ENCODE measurements at regions not wholly inside any gene's neighbourhood (a gene's known extent, or its start where the extent isn't known, plus 50 kb on each side); places are given as distances from the start of the nearest gene placed in this dataset.

DNA sequence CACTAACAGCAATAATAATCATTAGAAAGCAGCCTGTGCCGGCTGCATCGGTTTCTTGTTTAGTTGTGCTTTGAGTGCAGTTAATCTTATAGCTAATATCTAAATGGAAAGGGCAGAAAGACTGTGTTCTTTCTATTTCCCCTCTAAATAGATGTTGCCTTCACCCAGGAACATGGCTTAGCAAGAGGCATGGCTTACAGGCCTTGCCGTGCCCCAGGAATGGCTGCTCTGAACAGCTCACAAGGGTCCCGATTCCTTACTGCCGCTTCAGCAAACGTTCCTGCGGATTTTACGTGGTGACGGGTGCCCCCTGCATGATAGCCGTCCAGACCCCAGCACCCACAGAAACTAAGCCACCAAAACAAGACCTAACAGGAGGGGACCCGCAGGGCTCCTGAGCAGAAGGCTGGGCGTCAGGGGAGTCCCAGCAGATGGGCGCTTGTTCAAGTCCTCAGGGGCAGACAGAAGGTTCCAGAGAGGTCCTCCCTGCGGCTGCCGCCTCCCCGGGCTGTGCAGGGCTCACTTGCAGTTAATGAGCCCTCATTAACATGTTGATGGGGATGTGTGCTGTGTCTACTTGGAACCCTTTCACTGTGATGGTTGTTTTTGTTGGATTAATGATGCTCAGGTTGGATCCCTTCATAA, 52.5 kb upstream of the ENPP7 start:
- DNase-seq (ENCODE audit: low spot score) (no peak), ATAC-seq (peak; percentile 56)
- Mint-ChIP-seq H3K36me3 (peaks cover 4% of the 10 kb centered on the region; the same call in 1 of the 2 replicates), H3K4me1 (peaks cover 5% of the 10 kb centered on the region; the same call in 1 of the 2 replicates), H3K4me3 (no peak overlapping the region), H3K9me3 (peaks cover 8% of the 10 kb centered on the region), H3K27ac (no peak overlapping the region; the same call in 1 of the 2 replicates), H3K27me3 (ENCODE audit: low read depth) (peaks cover 4% of the 10 kb centered on the region; the same call in 1 of the 2 replicates)
- POLR2A ChIA-PET = no interaction called here
- TF ChIP-seq ZNF219 (CRISPR knock-in tag; IDR thresholded peaks at IDR 0.05; ENCODE audit: borderline replicate concordance) (no peak), ZNF317 (CRISPR knock-in tag; IDR thresholded peaks at IDR 0.05; ENCODE audit: borderline replicate concordance, low read depth) (no peak), ETV6 (CRISPR knock-in tag; IDR thresholded peaks at IDR 0.05) (no peak), ELF4 (CRISPR knock-in tag; IDR thresholded peaks at IDR 0.05; ENCODE audit: low read depth) (no peak), TEAD4 (CRISPR knock-in tag; IDR thresholded peaks at IDR 0.05) (no peak), ESRRA (CRISPR knock-in tag; IDR thresholded peaks at IDR 0.05; ENCODE audit: borderline replicate concordance) (no peak), RORB (CRISPR knock-in tag; IDR thresholded peaks at IDR 0.05) (no peak), SMAD3 (CRISPR knock-in tag; IDR thresholded peaks at IDR 0.05; ENCODE audit: borderline replicate concordance) (no peak), CREM (CRISPR knock-in tag; IDR thresholded peaks at IDR 0.05) (no peak)
- TF ChIP-seq, protein P1, sequence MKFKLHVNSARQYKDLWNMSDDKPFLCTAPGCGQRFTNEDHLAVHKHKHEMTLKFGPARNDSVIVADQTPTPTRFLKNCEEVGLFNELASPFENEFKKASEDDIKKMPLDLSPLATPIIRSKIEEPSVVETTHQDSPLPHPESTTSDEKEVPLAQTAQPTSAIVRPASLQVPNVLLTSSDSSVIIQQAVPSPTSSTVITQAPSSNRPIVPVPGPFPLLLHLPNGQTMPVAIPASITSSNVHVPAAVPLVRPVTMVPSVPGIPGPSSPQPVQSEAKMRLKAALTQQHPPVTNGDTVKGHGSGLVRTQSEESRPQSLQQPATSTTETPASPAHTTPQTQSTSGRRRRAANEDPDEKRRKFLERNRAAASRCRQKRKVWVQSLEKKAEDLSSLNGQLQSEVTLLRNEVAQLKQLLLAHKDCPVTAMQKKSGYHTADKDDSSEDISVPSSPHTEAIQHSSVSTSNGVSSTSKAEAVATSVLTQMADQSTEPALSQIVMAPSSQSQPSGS (CRISPR knock-in tag; IDR thresholded peaks at IDR 0.05; ENCODE audit: borderline replicate concordance, low read depth) = no peak
- CTCF ChIA-PET = interaction anchor here (2.1 kb wide), 1 partner anchor 20 kb away, joined by 10 read pairs; no protein-coding TSS in a partner anchor

DNA sequence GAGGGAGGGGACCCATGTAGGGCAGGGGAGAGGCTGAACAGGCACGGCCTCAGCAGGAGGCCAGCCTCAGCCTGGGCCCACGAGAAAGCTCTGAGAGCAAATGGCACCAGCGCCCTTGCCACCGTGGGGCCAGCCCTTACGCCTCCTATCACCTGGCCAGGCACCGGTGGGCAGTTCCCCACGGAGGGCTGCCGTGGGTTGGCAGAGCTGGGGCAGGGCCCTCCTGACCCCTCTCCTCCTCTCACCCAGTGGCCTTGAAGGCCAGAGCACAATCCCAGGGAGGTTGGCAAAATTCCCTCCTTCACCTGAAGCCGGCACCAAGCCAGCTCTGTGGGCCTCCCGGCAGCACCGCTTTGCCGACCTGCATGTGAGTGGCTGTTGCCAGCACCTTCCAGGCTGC, 53.1 kb upstream of the ENPP7 start:
- Mint-ChIP-seq H3K27ac (no peak overlapping the region), H3K4me1 (peaks cover 5% of the 10 kb centered on the region; the same call in 1 of the 2 replicates), H3K4me3 (no peak overlapping the region), H3K27me3 (ENCODE audit: low read depth) (peaks cover 5% of the 10 kb centered on the region; the same call in 1 of the 2 replicates), H3K36me3 (peaks cover 4% of the 10 kb centered on the region; the same call in 1 of the 2 replicates), H3K9me3 (peaks cover 12% of the 10 kb centered on the region)
- TF ChIP-seq, protein P1 (CRISPR knock-in tag; IDR thresholded peaks at IDR 0.05; ENCODE audit: borderline replicate concordance, low read depth) = no peak
- TF ChIP-seq, protein P2, sequence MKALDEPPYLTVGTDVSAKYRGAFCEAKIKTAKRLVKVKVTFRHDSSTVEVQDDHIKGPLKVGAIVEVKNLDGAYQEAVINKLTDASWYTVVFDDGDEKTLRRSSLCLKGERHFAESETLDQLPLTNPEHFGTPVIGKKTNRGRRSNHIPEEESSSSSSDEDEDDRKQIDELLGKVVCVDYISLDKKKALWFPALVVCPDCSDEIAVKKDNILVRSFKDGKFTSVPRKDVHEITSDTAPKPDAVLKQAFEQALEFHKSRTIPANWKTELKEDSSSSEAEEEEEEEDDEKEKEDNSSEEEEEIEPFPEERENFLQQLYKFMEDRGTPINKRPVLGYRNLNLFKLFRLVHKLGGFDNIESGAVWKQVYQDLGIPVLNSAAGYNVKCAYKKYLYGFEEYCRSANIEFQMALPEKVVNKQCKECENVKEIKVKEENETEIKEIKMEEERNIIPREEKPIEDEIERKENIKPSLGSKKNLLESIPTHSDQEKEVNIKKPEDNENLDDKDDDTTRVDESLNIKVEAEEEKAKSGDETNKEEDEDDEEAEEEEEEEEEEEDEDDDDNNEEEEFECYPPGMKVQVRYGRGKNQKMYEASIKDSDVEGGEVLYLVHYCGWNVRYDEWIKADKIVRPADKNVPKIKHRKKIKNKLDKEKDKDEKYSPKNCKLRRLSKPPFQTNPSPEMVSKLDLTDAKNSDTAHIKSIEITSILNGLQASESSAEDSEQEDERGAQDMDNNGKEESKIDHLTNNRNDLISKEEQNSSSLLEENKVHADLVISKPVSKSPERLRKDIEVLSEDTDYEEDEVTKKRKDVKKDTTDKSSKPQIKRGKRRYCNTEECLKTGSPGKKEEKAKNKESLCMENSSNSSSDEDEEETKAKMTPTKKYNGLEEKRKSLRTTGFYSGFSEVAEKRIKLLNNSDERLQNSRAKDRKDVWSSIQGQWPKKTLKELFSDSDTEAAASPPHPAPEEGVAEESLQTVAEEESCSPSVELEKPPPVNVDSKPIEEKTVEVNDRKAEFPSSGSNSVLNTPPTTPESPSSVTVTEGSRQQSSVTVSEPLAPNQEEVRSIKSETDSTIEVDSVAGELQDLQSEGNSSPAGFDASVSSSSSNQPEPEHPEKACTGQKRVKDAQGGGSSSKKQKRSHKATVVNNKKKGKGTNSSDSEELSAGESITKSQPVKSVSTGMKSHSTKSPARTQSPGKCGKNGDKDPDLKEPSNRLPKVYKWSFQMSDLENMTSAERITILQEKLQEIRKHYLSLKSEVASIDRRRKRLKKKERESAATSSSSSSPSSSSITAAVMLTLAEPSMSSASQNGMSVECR (CRISPR knock-in tag; IDR thresholded peaks at IDR 0.05; ENCODE audit: borderline replicate concordance) = no peak
- TF ChIP-seq FOXP1 (CRISPR knock-in tag; IDR thresholded peaks at IDR 0.05; ENCODE audit: borderline replicate concordance) (no peak), NFYB (CRISPR knock-in tag; conservative IDR thresholded peaks at IDR 0.05; ENCODE audit: low read depth) (no peak), ZNF416 (CRISPR knock-in tag; IDR thresholded peaks at IDR 0.05) (no peak), CBFB (CRISPR knock-in tag; IDR thresholded peaks at IDR 0.05; ENCODE audit: low read depth) (no peak)
- TF ChIP-seq, protein P3, sequence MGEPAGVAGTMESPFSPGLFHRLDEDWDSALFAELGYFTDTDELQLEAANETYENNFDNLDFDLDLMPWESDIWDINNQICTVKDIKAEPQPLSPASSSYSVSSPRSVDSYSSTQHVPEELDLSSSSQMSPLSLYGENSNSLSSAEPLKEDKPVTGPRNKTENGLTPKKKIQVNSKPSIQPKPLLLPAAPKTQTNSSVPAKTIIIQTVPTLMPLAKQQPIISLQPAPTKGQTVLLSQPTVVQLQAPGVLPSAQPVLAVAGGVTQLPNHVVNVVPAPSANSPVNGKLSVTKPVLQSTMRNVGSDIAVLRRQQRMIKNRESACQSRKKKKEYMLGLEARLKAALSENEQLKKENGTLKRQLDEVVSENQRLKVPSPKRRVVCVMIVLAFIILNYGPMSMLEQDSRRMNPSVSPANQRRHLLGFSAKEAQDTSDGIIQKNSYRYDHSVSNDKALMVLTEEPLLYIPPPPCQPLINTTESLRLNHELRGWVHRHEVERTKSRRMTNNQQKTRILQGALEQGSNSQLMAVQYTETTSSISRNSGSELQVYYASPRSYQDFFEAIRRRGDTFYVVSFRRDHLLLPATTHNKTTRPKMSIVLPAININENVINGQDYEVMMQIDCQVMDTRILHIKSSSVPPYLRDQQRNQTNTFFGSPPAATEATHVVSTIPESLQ (CRISPR knock-in tag; IDR thresholded peaks at IDR 0.05) = no peak
- ChIA-PET POLR2A (no interaction called here), CTCF (no interaction called here)
- ATAC-seq (no peak), DNase-seq (ENCODE audit: low spot score) (no peak)

Data from WTC11 (cell line).